GM12874 (cell line): ENCODE measurements at regions not wholly inside any gene's neighbourhood (a gene's known extent, or its start where the extent isn't known, plus 50 kb on each side); places are given as distances from the start of the nearest gene placed in this dataset.

ENCODE experiments used
- TF ChIP-seq, protein P1 (sequence below): IDR thresholded peaks from 2 replicates; pipeline ENCODE4 v1.5.1; 2011; ENCODE audit warnings: low read depth, mild to moderate bottlenecking, control low read depth, low read length, moderate library complexity; ENCODE audit not compliant: insufficient read depth

DNA sequence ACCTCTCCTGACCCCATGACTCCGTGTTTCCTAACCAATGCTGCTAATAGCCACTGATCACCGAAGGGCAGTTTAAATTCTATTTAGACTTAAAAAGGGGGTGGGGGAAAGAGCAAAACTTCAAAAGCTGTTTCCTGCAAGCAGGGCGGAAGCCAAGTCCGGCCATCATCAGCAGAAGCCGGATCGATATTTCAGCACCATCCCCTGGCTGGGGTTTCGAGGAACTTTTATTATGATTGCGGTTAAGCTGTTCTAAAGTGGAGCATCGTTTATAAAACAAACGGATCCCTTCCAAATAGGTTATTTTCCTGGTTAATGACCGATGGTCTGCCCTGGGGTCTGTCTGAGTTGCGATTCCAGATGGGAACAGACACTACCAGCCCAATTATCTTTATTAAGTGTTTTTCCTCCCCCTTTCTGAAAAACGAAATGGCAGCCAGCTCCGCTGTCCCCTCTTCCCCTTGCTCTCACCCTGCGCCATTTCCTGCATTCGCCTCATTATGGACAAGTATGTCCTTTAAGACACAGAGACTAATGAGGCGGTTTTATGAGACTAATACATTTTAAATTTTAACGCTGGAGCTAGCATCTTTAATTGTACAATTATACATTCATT, 76.1 kb upstream of the IRX3 start:
- TF ChIP-seq, protein P1, sequence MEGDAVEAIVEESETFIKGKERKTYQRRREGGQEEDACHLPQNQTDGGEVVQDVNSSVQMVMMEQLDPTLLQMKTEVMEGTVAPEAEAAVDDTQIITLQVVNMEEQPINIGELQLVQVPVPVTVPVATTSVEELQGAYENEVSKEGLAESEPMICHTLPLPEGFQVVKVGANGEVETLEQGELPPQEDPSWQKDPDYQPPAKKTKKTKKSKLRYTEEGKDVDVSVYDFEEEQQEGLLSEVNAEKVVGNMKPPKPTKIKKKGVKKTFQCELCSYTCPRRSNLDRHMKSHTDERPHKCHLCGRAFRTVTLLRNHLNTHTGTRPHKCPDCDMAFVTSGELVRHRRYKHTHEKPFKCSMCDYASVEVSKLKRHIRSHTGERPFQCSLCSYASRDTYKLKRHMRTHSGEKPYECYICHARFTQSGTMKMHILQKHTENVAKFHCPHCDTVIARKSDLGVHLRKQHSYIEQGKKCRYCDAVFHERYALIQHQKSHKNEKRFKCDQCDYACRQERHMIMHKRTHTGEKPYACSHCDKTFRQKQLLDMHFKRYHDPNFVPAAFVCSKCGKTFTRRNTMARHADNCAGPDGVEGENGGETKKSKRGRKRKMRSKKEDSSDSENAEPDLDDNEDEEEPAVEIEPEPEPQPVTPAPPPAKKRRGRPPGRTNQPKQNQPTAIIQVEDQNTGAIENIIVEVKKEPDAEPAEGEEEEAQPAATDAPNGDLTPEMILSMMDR, result no peak

GRCh38 chr16:54361246-54361645, 74.7 kb upstream of the IRX3 start:
- TF ChIP-seq, protein P1, result no peak

GRCh38 chr16:54360681-54361080, 74.1 kb upstream of the IRX3 start:
- TF ChIP-seq, protein P1, result no peak

DNA sequence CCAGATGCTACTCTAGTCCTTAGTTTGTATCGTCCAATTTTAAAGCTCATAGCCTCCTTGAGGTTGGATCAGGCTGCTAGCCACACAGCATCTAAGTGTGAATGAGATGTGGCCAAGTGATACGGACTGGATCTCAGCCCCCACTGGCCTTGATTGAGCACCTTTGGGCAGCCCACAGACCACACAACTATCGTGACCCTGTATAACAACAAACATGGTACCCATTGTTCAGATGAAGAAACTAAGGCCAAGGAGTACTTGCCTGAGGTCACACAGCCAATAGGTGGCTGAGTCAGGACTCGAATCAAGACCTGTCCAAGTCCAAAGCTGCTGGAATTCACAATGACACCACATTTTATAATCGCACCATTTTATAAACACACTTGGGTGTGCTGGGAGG, 73.0 kb upstream of the IRX3 start:
- TF ChIP-seq, protein P1, result no peak

DNA sequence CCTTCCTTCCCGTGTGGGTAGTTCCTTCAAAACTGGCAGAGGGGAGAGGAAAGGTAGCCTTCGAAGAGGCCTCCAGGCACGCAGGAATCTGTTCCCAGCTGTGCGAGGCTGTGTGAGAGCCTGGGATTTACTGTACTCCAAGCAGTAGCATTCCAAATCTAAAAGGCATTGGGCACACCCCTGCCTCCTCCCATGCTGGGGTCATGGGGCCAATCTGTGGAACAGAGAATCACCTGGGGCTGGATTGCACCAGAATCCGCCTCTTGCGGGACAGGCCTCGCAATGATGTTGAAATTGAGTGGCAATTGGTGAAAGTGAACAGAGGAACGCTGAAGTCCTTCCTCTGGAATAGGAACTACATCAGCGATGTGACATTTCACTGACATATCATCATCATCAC, 72.5 kb upstream of the IRX3 start:
- TF ChIP-seq, protein P1, result no peak

DNA sequence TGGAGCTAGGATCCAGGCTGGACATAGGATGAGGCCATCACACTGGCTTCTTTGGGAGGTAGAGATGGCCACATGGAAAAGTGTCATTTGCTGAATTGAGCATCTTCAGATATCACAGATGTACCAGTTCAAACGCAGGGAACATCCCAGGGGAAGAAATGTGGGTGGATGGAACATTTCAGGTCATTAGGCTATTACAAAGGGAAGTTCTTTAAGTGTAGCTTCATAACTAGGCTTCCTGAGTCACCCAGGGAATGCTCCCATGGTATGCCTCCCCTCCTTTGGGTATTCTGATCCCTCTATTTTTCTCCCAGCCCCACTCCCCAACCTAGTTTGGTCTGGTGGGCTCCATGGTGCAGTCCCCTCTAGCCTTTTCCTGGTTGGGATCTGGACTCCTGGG, 69.8 kb upstream of the IRX3 start:
- TF ChIP-seq, protein P1, result no peak

- TF ChIP-seq, protein P1, result no peak
Observed at GRCh38 chr16:54355251-54355650, 68.7 kb upstream of the IRX3 start.
